PFSK-1 (cell line): ENCODE measurements at regions not wholly inside any gene's neighbourhood (a gene's known extent, or its start where the extent isn't known, plus 50 kb on each side); places are given as distances from the start of the nearest gene placed in this dataset.

Experiments
- FOXP2 ChIP-seq: optimal IDR thresholded peaks from 2 replicates; pipeline ENCODE3; 2011; ENCODE audit warnings: borderline replicate concordance, control low read depth, inconsistent platforms; ENCODE audit not compliant: insufficient read depth; ENCODE audit errors: extremely low read length, extremely low read depth
- POLR2AphosphoS5 ChIP-seq: IDR thresholded peaks from 2 replicates; pipeline ENCODE4 v1.6.1; 2012; ENCODE audit warnings: low read depth, mild to moderate bottlenecking, control low read depth, low read length, moderate library complexity
- SIN3A ChIP-seq: IDR thresholded peaks from 2 replicates; pipeline ENCODE4 v1.6.1; 2012; ENCODE audit warnings: mild to moderate bottlenecking, low read length, moderate library complexity, borderline replicate concordance; ENCODE audit not compliant: insufficient read depth
- TAF1 ChIP-seq: IDR thresholded peaks from 2 replicates; pipeline ENCODE4 v1.6.1; 2012; ENCODE audit warnings: low read length, control low read depth, borderline replicate concordance; ENCODE audit not compliant: insufficient read depth
- TF ChIP-seq, protein P1 (sequence below), 2 experiments: IDR thresholded peaks; 2 replicates each; pipeline versions ENCODE4 v1.6.1 to v1.8.0; 2011 to 2012; ENCODE audit warnings: low read depth in 2 of 2, low read length in 2 of 2, control low read depth in 1 of 2, inconsistent platforms in 1 of 2, mild to moderate bottlenecking in 1 of 2, moderate library complexity in 1 of 2; ENCODE audit not compliant: insufficient read depth in 1 of 2

GRCh38 chr2:39581866-39582265 lies 83.9 kb upstream of the TMEM178A start:
- TF ChIP-seq POLR2AphosphoS5 (no peak), FOXP2 (no peak), SIN3A (no peak), TAF1 (no peak)
- TF ChIP-seq, protein P1, sequence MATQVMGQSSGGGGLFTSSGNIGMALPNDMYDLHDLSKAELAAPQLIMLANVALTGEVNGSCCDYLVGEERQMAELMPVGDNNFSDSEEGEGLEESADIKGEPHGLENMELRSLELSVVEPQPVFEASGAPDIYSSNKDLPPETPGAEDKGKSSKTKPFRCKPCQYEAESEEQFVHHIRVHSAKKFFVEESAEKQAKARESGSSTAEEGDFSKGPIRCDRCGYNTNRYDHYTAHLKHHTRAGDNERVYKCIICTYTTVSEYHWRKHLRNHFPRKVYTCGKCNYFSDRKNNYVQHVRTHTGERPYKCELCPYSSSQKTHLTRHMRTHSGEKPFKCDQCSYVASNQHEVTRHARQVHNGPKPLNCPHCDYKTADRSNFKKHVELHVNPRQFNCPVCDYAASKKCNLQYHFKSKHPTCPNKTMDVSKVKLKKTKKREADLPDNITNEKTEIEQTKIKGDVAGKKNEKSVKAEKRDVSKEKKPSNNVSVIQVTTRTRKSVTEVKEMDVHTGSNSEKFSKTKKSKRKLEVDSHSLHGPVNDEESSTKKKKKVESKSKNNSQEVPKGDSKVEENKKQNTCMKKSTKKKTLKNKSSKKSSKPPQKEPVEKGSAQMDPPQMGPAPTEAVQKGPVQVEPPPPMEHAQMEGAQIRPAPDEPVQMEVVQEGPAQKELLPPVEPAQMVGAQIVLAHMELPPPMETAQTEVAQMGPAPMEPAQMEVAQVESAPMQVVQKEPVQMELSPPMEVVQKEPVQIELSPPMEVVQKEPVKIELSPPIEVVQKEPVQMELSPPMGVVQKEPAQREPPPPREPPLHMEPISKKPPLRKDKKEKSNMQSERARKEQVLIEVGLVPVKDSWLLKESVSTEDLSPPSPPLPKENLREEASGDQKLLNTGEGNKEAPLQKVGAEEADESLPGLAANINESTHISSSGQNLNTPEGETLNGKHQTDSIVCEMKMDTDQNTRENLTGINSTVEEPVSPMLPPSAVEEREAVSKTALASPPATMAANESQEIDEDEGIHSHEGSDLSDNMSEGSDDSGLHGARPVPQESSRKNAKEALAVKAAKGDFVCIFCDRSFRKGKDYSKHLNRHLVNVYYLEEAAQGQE (IDR thresholded peaks at IDR 0.05; ENCODE audit: insufficient read depth in 1 of 2, low read depth in 2 of 2, low read length in 2 of 2): no peak

DNA sequence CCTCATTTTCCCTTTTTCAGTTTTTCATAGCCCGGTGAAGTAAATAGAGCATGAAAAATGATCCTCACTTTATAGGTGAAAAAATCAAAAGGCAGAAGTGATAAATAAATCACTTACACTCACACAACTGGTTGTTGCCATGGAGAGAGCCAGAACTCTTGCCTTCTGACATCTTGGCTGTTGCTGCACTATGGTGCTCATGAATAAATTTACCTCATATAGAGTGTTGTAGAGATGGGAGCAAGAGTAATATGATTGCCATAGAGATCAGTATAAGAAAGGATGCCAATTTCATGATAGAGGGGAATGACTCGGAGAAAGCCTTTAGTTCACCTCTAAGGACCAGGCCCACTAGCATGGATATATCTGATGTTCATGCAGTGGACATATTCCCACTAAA lies 82.5 kb upstream of the TMEM178A start:
- TF ChIP-seq SIN3A (no peak), FOXP2 (no peak), TAF1 (no peak), POLR2AphosphoS5 (no peak)
- TF ChIP-seq, protein P1 (IDR thresholded peaks at IDR 0.05; ENCODE audit: insufficient read depth in 1 of 2, low read depth in 2 of 2, low read length in 2 of 2): no peak

- TF ChIP-seq SIN3A: no peak
- TF ChIP-seq TAF1: no peak
- no peak for TF ChIP-seq FOXP2
- no peak for TF ChIP-seq POLR2AphosphoS5
Observed at GRCh38 chr2:39583781-39584180, 81.9 kb upstream of the TMEM178A start.

DNA sequence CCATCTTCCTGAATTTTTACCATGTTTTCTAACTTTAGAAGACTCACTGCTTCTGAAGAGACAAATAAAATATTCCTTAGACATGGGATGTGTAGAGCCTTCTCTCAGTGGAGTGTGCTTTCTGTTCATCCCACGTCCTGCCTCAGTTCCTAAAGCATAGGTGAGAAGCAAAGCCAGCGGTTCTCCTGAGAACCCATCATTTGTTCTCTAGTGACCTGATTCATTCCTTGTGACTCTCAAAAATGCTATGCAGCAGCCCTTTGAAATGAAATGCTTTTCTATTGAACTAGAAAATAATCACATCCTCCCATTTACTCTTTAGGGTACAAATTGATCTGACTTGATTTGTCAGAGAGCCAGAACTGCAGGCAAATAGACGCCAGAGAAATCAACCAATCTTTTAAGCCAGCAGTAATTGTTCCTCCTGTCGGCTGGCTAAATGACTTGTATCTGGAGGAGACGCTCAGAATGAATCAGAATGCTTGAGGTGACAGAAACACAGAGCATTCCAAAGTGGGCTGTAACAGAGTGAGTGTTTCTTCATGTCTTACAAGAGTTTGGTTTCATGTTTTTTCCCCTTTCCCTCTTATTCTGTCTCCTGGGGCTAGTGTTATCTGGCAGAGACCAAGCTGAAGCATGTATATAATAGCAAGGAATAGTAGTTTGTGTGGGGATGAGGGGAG lies 81.3 kb upstream of the TMEM178A start:
- TF ChIP-seq TAF1: no peak
- TF ChIP-seq FOXP2: no peak
- no peak for TF ChIP-seq POLR2AphosphoS5
- TF ChIP-seq, protein P1 (IDR thresholded peaks at IDR 0.05; ENCODE audit: insufficient read depth in 1 of 2, low read depth in 2 of 2, low read length in 2 of 2): no peak
- TF ChIP-seq SIN3A: no peak

DNA sequence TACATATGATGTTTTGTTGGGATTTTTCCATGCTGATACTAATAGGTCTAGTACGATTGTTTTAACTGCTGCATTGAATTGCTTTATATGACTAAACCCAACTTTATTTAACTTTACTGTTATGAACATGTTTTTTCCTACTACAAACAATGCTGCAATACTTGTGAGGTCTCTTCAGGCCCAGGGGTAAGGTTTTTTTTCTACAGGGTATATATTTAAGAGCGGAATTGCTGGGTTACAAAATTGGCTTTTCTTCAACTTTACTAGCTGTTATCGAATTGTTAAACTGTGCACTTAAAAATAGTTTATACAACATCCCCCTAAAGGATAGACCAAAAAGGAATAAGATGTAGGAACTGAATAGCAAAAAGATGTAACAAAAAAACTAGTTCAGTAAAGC lies 78.5 kb upstream of the TMEM178A start:
- TF ChIP-seq POLR2AphosphoS5 (no peak), TAF1 (no peak)

DNA sequence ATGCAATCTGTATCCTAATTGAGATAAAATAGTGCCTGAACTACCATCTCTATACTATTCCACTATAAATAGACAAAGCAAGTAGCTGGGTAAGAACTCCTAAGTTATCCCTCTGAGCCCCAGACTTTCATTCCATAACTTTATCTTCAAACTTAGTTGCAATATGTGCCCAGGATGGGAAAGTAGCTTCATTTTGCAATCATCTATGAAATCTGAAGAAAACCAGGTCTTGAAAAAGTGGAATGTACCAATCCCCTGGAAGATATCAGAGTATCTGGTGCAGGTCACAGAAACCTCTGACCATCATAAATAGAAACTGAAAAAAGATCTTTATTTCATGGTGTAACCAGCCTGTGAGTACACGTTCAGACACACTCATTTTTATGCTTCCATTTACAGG lies 78.1 kb upstream of the TMEM178A start:
- TF ChIP-seq POLR2AphosphoS5 (no peak), SIN3A (no peak), TAF1 (no peak), FOXP2 (no peak)
- TF ChIP-seq, protein P1 (IDR thresholded peaks at IDR 0.05; ENCODE audit: insufficient read depth in 1 of 2, low read depth in 2 of 2, low read length in 2 of 2): no peak
